K562 (cell line): ENCODE measurements at regions not wholly inside any gene's neighbourhood (a gene's known extent, or its start where the extent isn't known, plus 50 kb on each side); places are given as distances from the start of the nearest gene placed in this dataset.

ENCODE experiments used
- ATAC-seq: fragments of 200-7000 bp; cut with Tn5 transposase; 3 replicates; pipeline ENCODE4 v1.9.1; 2020; ENCODE audit warnings: moderate library complexity
- BruUV-seq: library from RNA; stranded (reverse); fragments of 400-500 nt; replicated peaks from 2 replicates; lab custom pipeline; 2021; lab: Mats Ljungman, UMichigan
- CTCF ChIA-PET: fragments of 300-600 bp; formaldehyde crosslinking; extraction: SDS; loops from one replicate; lab custom pipeline; 2021; ENCODE audit warnings: low intra/inter-chr PET ratio; lab: Yijun Ruan, JAX
- POLR2A ChIA-PET: fragments of 300-600, 350-650 bp; sonication (Branson Sonifier 250); formaldehyde crosslinking; extraction: SDS; loops from one replicate; lab custom pipeline; 2021; ENCODE audit warnings: antibody characterized with exemption, inconsistent platforms; lab: Yijun Ruan, JAX
- DNase-seq, 4 experiments: peaks; one replicate each; pipeline versions ENCODE4 v3.0.0 to v3.0.0-alpha.2; 2011 to 2018; ENCODE audit warnings: low spot score in 3 of 4, mixed read lengths in 3 of 4; ENCODE audit errors: extremely low read depth in 1 of 4
- FAIRE-seq: peaks from 2 replicates; lab custom pipeline; 2011; peaks lifted over from hg19 to GRCh38; lab: Jason Lieb, UNC
- H2AFZ ChIP-seq: 2 replicates; pipeline ENCODE4 v1.6.0; 2011; ENCODE audit warnings: low read depth, low read length, control low read depth, inconsistent platforms
- H3K27ac ChIP-seq: fragments of 200-600 bp; 3 replicates; pipeline ENCODE4 v1.8.0; 2011; ENCODE audit warnings: low read depth, mild to moderate bottlenecking, control low read depth, inconsistent platforms, low read length, moderate library complexity, mixed read lengths; ENCODE audit errors: extremely low read depth
- H3K27me3 ChIP-seq, 2 experiments: fragments of 300-600 bp in 1 of 2; 2 replicates in 1 of 2; 3 replicates in 1 of 2; pipeline versions ENCODE4 v1.6.0 to v1.8.0; 2011; ENCODE audit warnings: inconsistent platforms in 2 of 2, low read length in 2 of 2, mild to moderate bottlenecking in 1 of 2, mixed read lengths in 1 of 2, moderate library complexity in 1 of 2; ENCODE audit not compliant: control insufficient read depth in 2 of 2, insufficient read depth in 2 of 2
- H3K36me3 ChIP-seq: fragments of 300-600 bp; 3 replicates; pipeline ENCODE4 v1.8.0; 2011; ENCODE audit warnings: mild to moderate bottlenecking, low read length, inconsistent platforms; ENCODE audit not compliant: control insufficient read depth, insufficient read depth
- H3K4me1 ChIP-seq, 2 experiments: fragments of 200-600 bp in 1 of 2; replicated peaks in 1 of 2; 2 replicates in 1 of 2; 3 replicates in 1 of 2; pipeline versions ENCODE4 v1.5.1 to v1.8.0; 2011; ENCODE audit warnings: inconsistent platforms in 2 of 2, low read length in 2 of 2, mild to moderate bottlenecking in 1 of 2, mixed read lengths in 1 of 2, moderate library complexity in 1 of 2; ENCODE audit not compliant: control insufficient read depth in 2 of 2, insufficient read depth in 2 of 2
- H3K4me2 ChIP-seq: 2 replicates; pipeline ENCODE4 v1.6.1; 2011; ENCODE audit warnings: low read length, control low read depth, inconsistent platforms, mixed read lengths; ENCODE audit not compliant: insufficient read depth
- H3K4me3 ChIP-seq: fragments of 200-600 bp; sonication (generic), shearing (Covaris generic); 2 replicates; pipeline ENCODE4 v1.5.1; 2016; ENCODE audit warnings: control low read depth, inconsistent platforms
- H3K79me2 ChIP-seq: fragments of 200-600 bp; 3 replicates; pipeline ENCODE4 v1.8.0; 2011; ENCODE audit warnings: low read length, inconsistent platforms; ENCODE audit not compliant: control insufficient read depth, insufficient read depth
- H3K9ac ChIP-seq, 2 experiments: 2 replicates each; pipeline versions ENCODE4 v1.6.0 to v1.6.1; 2011; ENCODE audit warnings: low read depth in 2 of 2, low read length in 2 of 2, control low read depth in 1 of 2, inconsistent platforms in 1 of 2, mild to moderate bottlenecking in 1 of 2, mixed read lengths in 1 of 2; ENCODE audit not compliant: insufficient read depth in 1 of 2
- H3K9me1 ChIP-seq: one replicate; pipeline ENCODE4 v1.6.0; 2011; ENCODE audit warnings: inconsistent platforms, mild to moderate bottlenecking, low read length, moderate library complexity; ENCODE audit not compliant: control insufficient read depth, insufficient read depth
- H3K9me3 ChIP-seq: replicated peaks from 2 replicates; pipeline ENCODE4 v1.5.1; 2011; ENCODE audit warnings: low read depth, low read length, inconsistent platforms; ENCODE audit not compliant: control insufficient read depth, insufficient read depth
- H4K20me1 ChIP-seq: replicated peaks from 2 replicates; pipeline ENCODE4 v1.6.1; 2011; ENCODE audit warnings: low read length, inconsistent platforms, mixed read lengths; ENCODE audit not compliant: control insufficient read depth, insufficient read depth
- ARNT ChIP-seq, 2 experiments: fragments of 450-650 bp; IDR thresholded peaks; 2 replicates each; pipeline ENCODE4 v1.6.1; 2016; ENCODE audit warnings: mild to moderate bottlenecking in 1 of 2
- CBFA2T3 ChIP-seq: fragments of 450-650 bp; IDR thresholded peaks from 2 replicates; pipeline ENCODE4 v1.6.1; 2017
- ELF2 ChIP-seq: fragments of 250-450 bp; sonication (Bioruptor Pico); IDR thresholded peaks from 2 replicates; pipeline ENCODE4 v1.5.0; 2021; ENCODE audit warnings: mild to moderate bottlenecking
- IFI16 ChIP-seq: fragments of 250-450 bp; sonication (Bioruptor Pico); IDR thresholded peaks from 2 replicates; pipeline ENCODE4 v2.1.2; 2022; ENCODE audit warnings: mild to moderate bottlenecking, inconsistent platforms
- JUNB ChIP-seq: fragments of 450-650 bp; formaldehyde crosslinking; conservative IDR thresholded peaks from 2 replicates; pipeline ENCODE4 v1.4.0; 2020; ENCODE audit warnings: mild to moderate bottlenecking
- KHSRP ChIP-seq: fragments of 450-650 bp; IDR thresholded peaks from 2 replicates; pipeline ENCODE4 v1.6.1; 2017
- MTA3 ChIP-seq: fragments of 450-650 bp; formaldehyde crosslinking; IDR thresholded peaks from 2 replicates; pipeline ENCODE4 v1.6.1; 2017; ENCODE audit warnings: mild to moderate bottlenecking, borderline replicate concordance
- NR2F6 ChIP-seq: fragments of 450-650 bp; formaldehyde crosslinking; IDR thresholded peaks from 2 replicates; pipeline ENCODE4 v1.4.0; 2020; ENCODE audit warnings: mild to moderate bottlenecking
- POLR2G ChIP-seq: fragments of 200-400 bp; formaldehyde crosslinking; IDR thresholded peaks from 2 replicates; pipeline ENCODE4 v1.6.1; 2017; ENCODE audit warnings: low read depth, mild to moderate bottlenecking, antibody characterized with exemption, low read length, moderate library complexity
- PTBP1 ChIP-seq: fragments of 200-400 bp; formaldehyde crosslinking; IDR thresholded peaks from 2 replicates; pipeline ENCODE4 v1.6.1; 2017; ENCODE audit warnings: low read depth, low read length
- PYGO2 ChIP-seq: fragments of 450-650 bp; IDR thresholded peaks from 2 replicates; pipeline ENCODE4 v1.6.1; 2016; ENCODE audit warnings: mild to moderate bottlenecking, missing genetic modification characterization, moderate library complexity, missing compliant biosample characterization
- TOE1 ChIP-seq, 2 experiments: fragments of 450-650 bp in 1 of 2; sonication (generic) in 1 of 2; formaldehyde crosslinking in 1 of 2; IDR thresholded peaks; 2 replicates each; pipeline versions ENCODE4 v1.7.1 to v1.8.0; 2016 to 2022; ENCODE audit warnings: borderline replicate concordance in 2 of 2, mild to moderate bottlenecking in 2 of 2, antibody characterized with exemption in 1 of 2, inconsistent platforms in 1 of 2, low read depth in 1 of 2, missing genetic modification reagents in 1 of 2, moderate library complexity in 1 of 2
- U2AF1 ChIP-seq: fragments of 200-400 bp; formaldehyde crosslinking; optimal IDR thresholded peaks from 2 replicates; pipeline ENCODE3; 2017; ENCODE audit warnings: mild to moderate bottlenecking, low read depth, low read length, moderate library complexity
- XRCC4 ChIP-seq: IDR thresholded peaks from one replicate; pipeline ENCODE4 v1.6.1; 2011; ENCODE audit not compliant: insufficient read depth, insufficient read length; ENCODE audit errors: extremely low read depth
- ZBTB7A ChIP-seq: IDR thresholded peaks from 2 replicates; pipeline ENCODE4 v1.6.1; 2011; ENCODE audit warnings: low read depth, mild to moderate bottlenecking, low read length, moderate library complexity, borderline replicate concordance; ENCODE audit not compliant: control insufficient read depth
- ZFP1 ChIP-seq: fragments of 450-650 bp; formaldehyde crosslinking; IDR thresholded peaks from 2 replicates; pipeline ENCODE4 v1.4.0; 2020; ENCODE audit warnings: mild to moderate bottlenecking, mixed read lengths
- ZNF764 ChIP-seq: fragments of 250-450 bp; sonication (Bioruptor Pico); IDR thresholded peaks from 2 replicates; pipeline ENCODE4 v1.4.0; 2020; ENCODE audit warnings: low read depth, mild to moderate bottlenecking, moderate library complexity
- WGBS: fragments of 100-300 bp; shearing (Covaris generic); methylation state at CpG from one replicate; pipeline ENCODE4 v1.1.6; 2016; ENCODE audit warnings: low coverage, mixed read lengths; ENCODE audit not compliant: insufficient coverage; ENCODE audit errors: missing lambda C conversion rate; 5-methylcytosine and 5-hydroxymethylcytosine counted together
- in situ Hi-C: fragments of 300-500 bp; cut with MboI; formaldehyde crosslinking; loops from 4 replicates; pipeline ENCODE4 v1.15.0; 2018; ENCODE audit warnings: inconsistent platforms, mixed read lengths
- intact Hi-C: fragments of 100-400 bp; cut with micrococcal nuclease; formaldehyde crosslinking; loops from 2 replicates; pipeline ENCODE4 v1.14.2; 2022
- TF ChIP-seq, protein P1 (sequence below): IDR thresholded peaks from 2 replicates; pipeline ENCODE4 v1.6.1; 2012; ENCODE audit warnings: low read depth, low read length, improper control_type of control experiment, borderline replicate concordance

DNA sequence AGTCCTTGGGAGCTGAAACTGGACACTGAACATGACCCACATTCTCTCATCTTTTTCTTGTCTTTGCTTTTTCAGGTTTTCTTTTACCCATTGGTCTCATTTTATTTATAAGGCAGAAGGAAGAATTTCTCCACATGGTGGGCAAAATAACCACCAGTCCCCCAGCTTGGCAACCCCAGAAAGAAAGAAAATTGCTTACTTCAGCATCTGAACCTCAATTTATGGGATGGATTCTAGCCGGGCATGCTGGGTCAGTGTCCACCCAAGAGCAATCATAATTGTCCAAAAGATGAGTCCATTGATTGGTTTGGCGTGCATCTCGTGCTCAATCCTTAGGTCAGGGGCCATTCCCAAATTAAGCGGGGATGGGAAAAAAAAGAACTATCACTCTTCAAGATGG is 163.7 kb downstream of the TMEM114 start:
- CTCF ChIA-PET: no interaction called here
- no peak overlapping the region for H3K9ac ChIP-seq
- no peak overlapping the region for H2AFZ ChIP-seq
- H3K27me3 ChIP-seq: peaks cover 0 to 3% of the 10 kb centered on the region in 2 experiments; a peak in 2 of 5 replicates
- no peaks in the 10 kb centered on the region for H3K9me1 ChIP-seq
- no peak overlapping the region for H3K4me3 ChIP-seq
- TF ChIP-seq XRCC4 (no peak), JUNB (CRISPR knock-in tag) (no peak), U2AF1 (no peak), ZFP1 (CRISPR knock-in tag) (no peak), PYGO2 (no peak), ELF2 (CRISPR knock-in tag) (no peak), ZNF764 (CRISPR knock-in tag) (no peak), POLR2G (no peak), NR2F6 (no peak), KHSRP (no peak), PTBP1 (no peak), ZBTB7A (no peak), CBFA2T3 (no peak), TOE1 (IDR thresholded peaks at IDR 0.05; ENCODE audit: borderline replicate concordance) (no peak), TOE1 (CRISPR knock-in tag; IDR thresholded peaks at IDR 0.05; ENCODE audit: borderline replicate concordance, low read depth) (no peak), MTA3 (no peak), ARNT (IDR thresholded peaks at IDR 0.05) (no peak), IFI16 (CRISPR knock-in tag) (no peak)
- TF ChIP-seq, protein P1, sequence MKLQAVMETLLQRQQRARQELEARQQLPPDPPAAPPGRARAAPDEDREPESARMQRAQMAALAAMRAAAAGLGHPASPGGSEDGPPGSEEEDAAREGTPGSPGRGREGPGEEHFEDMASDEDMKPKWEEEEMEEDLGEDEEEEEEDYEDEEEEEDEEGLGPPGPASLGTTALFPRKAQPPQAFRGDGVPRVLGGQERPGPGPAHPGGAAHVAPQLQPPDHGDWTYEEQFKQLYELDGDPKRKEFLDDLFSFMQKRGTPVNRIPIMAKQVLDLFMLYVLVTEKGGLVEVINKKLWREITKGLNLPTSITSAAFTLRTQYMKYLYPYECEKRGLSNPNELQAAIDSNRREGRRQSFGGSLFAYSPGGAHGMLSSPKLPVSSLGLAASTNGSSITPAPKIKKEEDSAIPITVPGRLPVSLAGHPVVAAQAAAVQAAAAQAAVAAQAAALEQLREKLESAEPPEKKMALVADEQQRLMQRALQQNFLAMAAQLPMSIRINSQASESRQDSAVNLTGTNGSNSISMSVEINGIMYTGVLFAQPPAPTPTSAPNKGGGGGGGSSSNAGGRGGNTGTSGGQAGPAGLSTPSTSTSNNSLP: no peak
- TF ChIP-seq, all 486 proteins: peak for 0
- ATAC-seq: no peak
- POLR2A ChIA-PET: no interaction called here
- no peak overlapping the region for H3K27ac ChIP-seq
- no peaks in the 10 kb centered on the region for H3K9me3 ChIP-seq
- 4% methylated on average over 4 of the region's 4 CpGs for WGBS
- H3K4me2 ChIP-seq: no peak overlapping the region
- no peaks in the 10 kb centered on the region for H3K4me1 ChIP-seq
- intact Hi-C loops (no loop called here), in situ Hi-C loops (no loop called here)
- no peaks in the 10 kb centered on the region for H3K79me2 ChIP-seq
- no peak for DNase-seq
- FAIRE-seq: no peak
- BruUV-seq: no TSS peak
- H4K20me1 ChIP-seq: no peaks in the 10 kb centered on the region
- no peaks in the 10 kb centered on the region for H3K36me3 ChIP-seq
